ENCODE measurements at regions not wholly inside any gene's neighbourhood (a gene's known extent, or its start where the extent isn't known, plus 50 kb on each side); places are given as distances from the start of the nearest gene placed in this dataset.
"Not testable (repeated sequence)": the region's sequence is repeated elsewhere in the genome, so short reads cannot be mapped to it uniquely, and the experiment has no call there.

GRCh38 chr11:15674756-15675155, 560.0 kb downstream of the INSC start:
- 90 to 93% methylated on average over 1 of the region's 1 CpG for WGBS, 2 donors
- Histone ChIP-seq H3K36me3 (no peaks in the 10 kb centered on the region), H3K4me3 (replicated peaks in 1 of 3) (no peak overlapping the region), H3K4me1 (peaks cover 0 to 14% of the 10 kb centered on the region in 2 donors), H3K27ac (no peak overlapping the region), H3K27me3 (no peaks in the 10 kb centered on the region), H3K9me3 (no peaks in the 10 kb centered on the region)
- intact Hi-C loops (cut with DNase I): no loop called here
- TF ChIP-seq POLR2A (IDR thresholded peaks at IDR 0.05) (no peak), CTCF (IDR thresholded peaks at IDR 0.05) (no peak)
- DNase-seq: no peak

GRCh38 chr11:15675683-15676082, 561.0 kb downstream of the INSC start:
- Histone ChIP-seq H3K36me3 (no peaks in the 10 kb centered on the region), H3K27me3 (no peaks in the 10 kb centered on the region), H3K27ac (no peak overlapping the region), H3K4me1 (peaks cover 0 to 14% of the 10 kb centered on the region in 2 donors), H3K9me3 (no peaks in the 10 kb centered on the region), H3K4me3 (replicated peaks in 1 of 3) (no peak overlapping the region)
- 31 to 54% methylated on average over 1 of the region's 1 CpG for WGBS, 2 donors
- no peak for TF ChIP-seq POLR2A (IDR thresholded peaks at IDR 0.05)
- no peak for TF ChIP-seq CTCF (IDR thresholded peaks at IDR 0.05)
- no peak for DNase-seq
- intact Hi-C loops (cut with DNase I): no loop called here

GRCh38 chr11:15677181-15677580, 562.5 kb downstream of the INSC start:
- Histone ChIP-seq H3K36me3 (no peaks in the 10 kb centered on the region), H3K9me3 (no peaks in the 10 kb centered on the region), H3K27me3 (no peaks in the 10 kb centered on the region), H3K27ac (no peak overlapping the region), H3K4me3 (replicated peaks in 1 of 3) (no peak overlapping the region), H3K4me1 (peaks cover 0 to 14% of the 10 kb centered on the region in 2 donors)
- intact Hi-C loops (cut with DNase I): no loop called here
- TF ChIP-seq CTCF (IDR thresholded peaks at IDR 0.05): no peak
- TF ChIP-seq POLR2A (IDR thresholded peaks at IDR 0.05): no peak
- no peak for DNase-seq
- 84 to 94% methylated on average over 1 of the region's 1 CpG for WGBS, 2 donors

- H3K4me1 ChIP-seq: peaks cover 0 to 5% of the 10 kb centered on the region in 2 donors
- no peak overlapping the region for H3K4me3 ChIP-seq (replicated peaks in 1 of 3)
- no peak for TF ChIP-seq CTCF (IDR thresholded peaks at IDR 0.05)
- TF ChIP-seq POLR2A (IDR thresholded peaks at IDR 0.05): no peak
- no peaks in the 10 kb centered on the region for H3K36me3 ChIP-seq
- DNase-seq: no peak
- H3K9me3 ChIP-seq: no peaks in the 10 kb centered on the region
- intact Hi-C loops (cut with DNase I): no loop called here
- no peak overlapping the region for H3K27ac ChIP-seq
- H3K27me3 ChIP-seq: no peaks in the 10 kb centered on the region
Observed at GRCh38 chr11:15683528-15683927, 568.8 kb downstream of the INSC start.

- no peaks in the 10 kb centered on the region for H3K27me3 ChIP-seq
- intact Hi-C loops (cut with DNase I): no loop called here
- no peak for DNase-seq
- 71 to 79% methylated on average over 3 of the region's 3 CpGs for WGBS, 2 donors
- TF ChIP-seq CTCF (IDR thresholded peaks at IDR 0.05) (no peak), POLR2A (IDR thresholded peaks at IDR 0.05) (no peak)
- no peaks in the 10 kb centered on the region for H3K9me3 ChIP-seq
- H3K4me1 ChIP-seq: peaks cover 0 to 21% of the 10 kb centered on the region in 2 donors
- H3K4me3 ChIP-seq (replicated peaks in 1 of 3): no peak overlapping the region
- no peak overlapping the region for H3K27ac ChIP-seq
- no peaks in the 10 kb centered on the region for H3K36me3 ChIP-seq
Observed at GRCh38 chr11:15685306-15685705, 570.6 kb downstream of the INSC start.

- H3K4me3 ChIP-seq (replicated peaks in 1 of 3); intact Hi-C loops (cut with DNase I); DNase-seq; H3K36me3 ChIP-seq; H3K27ac ChIP-seq; H3K27me3 ChIP-seq; H3K9me3 ChIP-seq: not testable (repeated sequence)
- 89 to 90% methylated on average over 15 to 16 of the region's 16 CpGs for WGBS, 2 donors
- peaks cover 0 to 22% of the 10 kb centered on the region in 2 donors for H3K4me1 ChIP-seq
Observed at GRCh38 chr11:15686259-15686658, 571.5 kb downstream of the INSC start.
